Mesodermal cell (in vitro differentiated cells): ENCODE measurements at regions not wholly inside any gene's neighbourhood (a gene's known extent, or its start where the extent isn't known, plus 50 kb on each side); places are given as distances from the start of the nearest gene placed in this dataset.

ENCODE experiments used
- H3K27ac ChIP-seq: 2 replicates; pipeline ENCODE4 v1.7.0; 2013; ENCODE audit warnings: mild to moderate bottlenecking, low read depth, low read length, moderate library complexity; ENCODE audit not compliant: severe bottlenecking
- H3K36me3 ChIP-seq: 2 replicates; pipeline ENCODE4 v1.7.1; 2013; ENCODE audit warnings: mild to moderate bottlenecking, low read length, moderate library complexity; ENCODE audit not compliant: control insufficient read depth, insufficient read depth
- H3K4me1 ChIP-seq: one replicate; pipeline ENCODE4 v1.7.1; 2013; ENCODE audit warnings: mild to moderate bottlenecking, low read length; ENCODE audit not compliant: insufficient read depth, control insufficient read depth, poor library complexity, severe bottlenecking
- H3K4me3 ChIP-seq: 2 replicates; pipeline ENCODE4 v1.7.0; 2013; ENCODE audit warnings: low read length, control low read depth, mild to moderate bottlenecking; ENCODE audit not compliant: insufficient read depth, poor library complexity, severe bottlenecking; ENCODE audit errors: extremely low read depth
- H3K9me3 ChIP-seq: 2 replicates; pipeline ENCODE4 v1.7.1; 2013; ENCODE audit warnings: mild to moderate bottlenecking, low read length, moderate library complexity; ENCODE audit not compliant: control insufficient read depth
- WGBS, 2 experiments: methylation state at CpG; one replicate each; pipeline ENCODE4 v1.1.5; 2013; ENCODE audit warnings: missing lambda C conversion rate in 2 of 2; ENCODE audit not compliant: insufficient coverage in 2 of 2; 5-methylcytosine and 5-hydroxymethylcytosine counted together

GRCh38 chr2:139357972-139358371 lies 577.8 kb upstream of the NXPH2 start:
- WGBS, 2 experiments: 88% methylated on average over 2 of the region's 3 CpGs; no CpG with 5 or more reads in 1 of the 2 experiments
- H3K4me1 ChIP-seq: no peaks in the 10 kb centered on the region
- H3K27ac ChIP-seq: no peak overlapping the region
- no peak overlapping the region for H3K4me3 ChIP-seq
- no peaks in the 10 kb centered on the region for H3K36me3 ChIP-seq
- peaks cover 8% of the 10 kb centered on the region for H3K9me3 ChIP-seq

- Histone ChIP-seq H3K9me3 (peaks cover 8% of the 10 kb centered on the region), H3K4me3 (no peak overlapping the region), H3K4me1 (no peaks in the 10 kb centered on the region), H3K27ac (no peak overlapping the region), H3K36me3 (no peaks in the 10 kb centered on the region)
- 100% methylated on average over 1 of the region's 1 CpG; no CpG with 5 or more reads in 1 of the 2 experiments for WGBS, 2 experiments
These were observed 574.3 kb upstream of the NXPH2 start for GRCh38 chr2:139354518-139354917.

GRCh38 chr2:139353874-139354273 lies 573.7 kb upstream of the NXPH2 start:
- WGBS, 2 experiments: 75 to 100% methylated on average over 1 of the region's 1 CpG
- Histone ChIP-seq H3K4me1 (no peaks in the 10 kb centered on the region), H3K4me3 (no peak overlapping the region), H3K36me3 (no peaks in the 10 kb centered on the region), H3K27ac (no peak overlapping the region), H3K9me3 (peaks cover 8% of the 10 kb centered on the region)

GRCh38 chr2:139317259-139317658 lies 537.1 kb upstream of the NXPH2 start:
- Histone ChIP-seq H3K36me3 (no peaks in the 10 kb centered on the region), H3K4me1 (no peaks in the 10 kb centered on the region), H3K9me3 (no peaks in the 10 kb centered on the region), H3K4me3 (no peak overlapping the region), H3K27ac (no peak overlapping the region)
- WGBS, 2 experiments: no CpG with 5 or more reads among the region's 1 CpG

GRCh38 chr2:139314059-139314458 lies 533.9 kb upstream of the NXPH2 start:
- Histone ChIP-seq H3K4me3 (no peak overlapping the region), H3K9me3 (no peaks in the 10 kb centered on the region), H3K36me3 (no peaks in the 10 kb centered on the region), H3K4me1 (no peaks in the 10 kb centered on the region), H3K27ac (no peak overlapping the region)
- no CpG with 5 or more reads among the region's 1 CpG for WGBS, 2 experiments

GRCh38 chr2:139296672-139297209 lies 516.6 kb upstream of the NXPH2 start:
- no peaks in the 10 kb centered on the region for H3K9me3 ChIP-seq
- no peak overlapping the region for H3K4me3 ChIP-seq
- no peaks in the 10 kb centered on the region for H3K4me1 ChIP-seq
- no peaks in the 10 kb centered on the region for H3K36me3 ChIP-seq
- no peak overlapping the region for H3K27ac ChIP-seq
- no CpG with 5 or more reads among the region's 3 CpGs for WGBS, 2 experiments

- no peaks in the 10 kb centered on the region for H3K9me3 ChIP-seq
- no peak overlapping the region for H3K27ac ChIP-seq
- no peak overlapping the region for H3K4me3 ChIP-seq
- H3K36me3 ChIP-seq: no peaks in the 10 kb centered on the region
- H3K4me1 ChIP-seq: no peaks in the 10 kb centered on the region
- 64 to 65% methylated on average over 4 of the region's 6 CpGs for WGBS, 2 experiments
These were observed 513.9 kb upstream of the NXPH2 start for GRCh38 chr2:139293992-139294548.

GRCh38 chr2:139281124-139281523 lies 500.9 kb upstream of the NXPH2 start:
- Histone ChIP-seq H3K9me3 (no peaks in the 10 kb centered on the region), H3K27ac (no peak overlapping the region), H3K4me3 (no peak overlapping the region), H3K4me1 (no peaks in the 10 kb centered on the region), H3K36me3 (no peaks in the 10 kb centered on the region)
- WGBS, 2 experiments: 100% methylated on average over 1 of the region's 2 CpGs; no CpG with 5 or more reads in 1 of the 2 experiments

GRCh38 chr2:139271879-139272278 lies 491.7 kb upstream of the NXPH2 start:
- no peak overlapping the region for H3K4me3 ChIP-seq
- H3K36me3 ChIP-seq: no peaks in the 10 kb centered on the region
- no CpG with 5 or more reads among the region's 1 CpG for WGBS, 2 experiments
- no peak overlapping the region for H3K27ac ChIP-seq
- no peaks in the 10 kb centered on the region for H3K9me3 ChIP-seq
- no peaks in the 10 kb centered on the region for H3K4me1 ChIP-seq

- no peak overlapping the region for H3K4me3 ChIP-seq
- H3K4me1 ChIP-seq: no peaks in the 10 kb centered on the region
- H3K9me3 ChIP-seq: no peaks in the 10 kb centered on the region
- H3K36me3 ChIP-seq: no peaks in the 10 kb centered on the region
- no peak overlapping the region for H3K27ac ChIP-seq
- 100% methylated on average over 1 to 2 of the region's 2 CpGs for WGBS, 2 experiments
These were observed 491.0 kb upstream of the NXPH2 start for GRCh38 chr2:139271149-139271548.

- H3K36me3 ChIP-seq: no peaks in the 10 kb centered on the region
- H3K27ac ChIP-seq: no peak overlapping the region
- WGBS, 2 experiments: 83% methylated on average over 1 of the region's 2 CpGs; no CpG with 5 or more reads in 1 of the 2 experiments
- H3K9me3 ChIP-seq: no peaks in the 10 kb centered on the region
- H3K4me3 ChIP-seq: no peak overlapping the region
- H3K4me1 ChIP-seq: no peaks in the 10 kb centered on the region
These were observed 479.9 kb upstream of the NXPH2 start for GRCh38 chr2:139260052-139260430.
